ENCODE measurements at regions not wholly inside any gene's neighbourhood (a gene's known extent, or its start where the extent isn't known, plus 50 kb on each side); places are given as distances from the start of the nearest gene placed in this dataset.

DNA sequence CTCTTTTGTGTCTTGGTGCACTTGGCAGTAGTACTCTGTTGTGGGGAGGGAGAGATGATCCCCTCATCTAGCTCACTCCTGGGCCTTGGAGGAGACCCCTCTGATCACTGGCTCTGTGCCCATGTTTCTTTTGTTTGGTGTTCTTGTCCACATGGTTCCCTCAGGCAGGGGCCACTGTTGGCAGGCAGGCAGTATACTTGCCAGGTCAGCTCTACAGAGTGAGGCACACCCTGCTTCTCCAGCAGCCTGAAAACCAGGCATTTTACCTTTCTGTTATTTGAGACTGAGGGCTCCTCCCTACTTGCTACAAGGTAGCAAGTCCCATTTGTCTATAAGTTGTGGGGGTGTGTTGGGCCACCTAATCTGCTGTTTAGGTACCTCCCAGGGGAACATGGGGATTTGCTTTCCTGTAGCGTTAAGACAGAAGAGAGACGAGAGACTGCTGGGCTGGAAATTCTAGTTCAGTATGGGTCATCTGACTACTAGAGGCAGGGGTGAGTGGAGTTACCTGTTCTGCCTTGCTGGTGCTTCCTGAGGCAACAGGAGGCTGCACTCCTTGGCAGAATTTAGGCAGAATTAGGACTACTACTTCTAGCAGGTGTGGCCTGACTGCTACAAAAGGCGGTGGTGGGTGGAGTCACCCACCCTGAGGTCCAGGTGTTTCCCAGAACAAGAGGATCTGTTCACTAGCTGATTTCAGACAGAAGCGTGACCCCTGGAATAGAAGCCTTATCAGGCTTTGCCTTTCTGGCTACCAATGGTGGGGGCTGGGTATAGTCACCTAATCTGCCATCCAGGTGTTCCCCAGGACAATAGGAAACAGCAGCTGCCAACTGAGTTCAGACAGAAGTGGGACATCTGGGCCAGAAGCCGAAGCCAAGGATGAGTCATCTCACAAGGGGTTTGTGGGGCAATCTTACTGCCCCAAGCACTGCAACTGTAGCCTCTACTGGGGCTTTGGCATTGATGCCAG, 843.0 kb upstream of the ATXN8OS start:
- Histone ChIP-seq H3K4me3 (ENCODE audit: control insufficient read depth in 2 of 3, extremely low read depth in 1 of 3, insufficient read depth in 2 of 3, low read depth in 1 of 3, low read length in 3 of 3) (no peak overlapping the region), H3K9ac (ENCODE audit: control insufficient read depth, extremely low read depth, insufficient read depth, low read length) (no peak overlapping the region), H4K20me1 (ENCODE audit: control insufficient read depth, extremely low read depth, insufficient read depth, low read length) (no peaks in the 10 kb centered on the region), H3K9me3 (ENCODE audit: control insufficient read depth, low read depth, low read length) (peaks cover 2% of the 10 kb centered on the region), H2AFZ (ENCODE audit: control insufficient read depth, low read length) (no peak overlapping the region), H3K4me1 (ENCODE audit: control insufficient read depth, extremely low read depth, insufficient read depth, low read length) (no peaks in the 10 kb centered on the region), H3K79me2 (ENCODE audit: control insufficient read depth, insufficient read depth, low read length) (no peaks in the 10 kb centered on the region), H3K36me3 (ENCODE audit: control insufficient read depth in 2 of 2, extremely low read depth in 1 of 2, insufficient read depth in 2 of 2, low read length in 2 of 2) (no peaks in the 10 kb centered on the region), H3K4me2 (ENCODE audit: control insufficient read depth, extremely low read depth, insufficient read depth, low read depth, low read length) (no peak overlapping the region), H3K9me1 (ENCODE audit: control insufficient read depth, extremely low read depth, insufficient read depth, low read length) (no peaks in the 10 kb centered on the region), H3K27ac (ENCODE audit: control insufficient read depth, insufficient read depth, low read length) (no peak overlapping the region), H3K27me3 (ENCODE audit: control insufficient read depth, extremely low read depth, insufficient read depth, low read length) (no peaks in the 10 kb centered on the region)
- TF ChIP-seq, protein P1, sequence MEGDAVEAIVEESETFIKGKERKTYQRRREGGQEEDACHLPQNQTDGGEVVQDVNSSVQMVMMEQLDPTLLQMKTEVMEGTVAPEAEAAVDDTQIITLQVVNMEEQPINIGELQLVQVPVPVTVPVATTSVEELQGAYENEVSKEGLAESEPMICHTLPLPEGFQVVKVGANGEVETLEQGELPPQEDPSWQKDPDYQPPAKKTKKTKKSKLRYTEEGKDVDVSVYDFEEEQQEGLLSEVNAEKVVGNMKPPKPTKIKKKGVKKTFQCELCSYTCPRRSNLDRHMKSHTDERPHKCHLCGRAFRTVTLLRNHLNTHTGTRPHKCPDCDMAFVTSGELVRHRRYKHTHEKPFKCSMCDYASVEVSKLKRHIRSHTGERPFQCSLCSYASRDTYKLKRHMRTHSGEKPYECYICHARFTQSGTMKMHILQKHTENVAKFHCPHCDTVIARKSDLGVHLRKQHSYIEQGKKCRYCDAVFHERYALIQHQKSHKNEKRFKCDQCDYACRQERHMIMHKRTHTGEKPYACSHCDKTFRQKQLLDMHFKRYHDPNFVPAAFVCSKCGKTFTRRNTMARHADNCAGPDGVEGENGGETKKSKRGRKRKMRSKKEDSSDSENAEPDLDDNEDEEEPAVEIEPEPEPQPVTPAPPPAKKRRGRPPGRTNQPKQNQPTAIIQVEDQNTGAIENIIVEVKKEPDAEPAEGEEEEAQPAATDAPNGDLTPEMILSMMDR (optimal IDR thresholded peaks at IDR 0.05 in 1 of 3, IDR thresholded peaks at IDR 0.05 in 1 of 3, conservative IDR thresholded peaks at IDR 0.05 in 1 of 3; ENCODE audit: extremely low read depth in 1 of 3, insufficient read depth in 2 of 3, low read length in 3 of 3), result no peak
- no peak for TF ChIP-seq EZH2 (IDR thresholded peaks at IDR 0.05; ENCODE audit: low read length)
- no peak for FAIRE-seq
- DNase-seq (ENCODE audit: low read depth, low spot score), result no peak
- dilution Hi-C loops (cut with MboI; ENCODE audit: extremely low pct_ligation_motif_present, low sequenced_read_pairs), result no loop called here

DNA sequence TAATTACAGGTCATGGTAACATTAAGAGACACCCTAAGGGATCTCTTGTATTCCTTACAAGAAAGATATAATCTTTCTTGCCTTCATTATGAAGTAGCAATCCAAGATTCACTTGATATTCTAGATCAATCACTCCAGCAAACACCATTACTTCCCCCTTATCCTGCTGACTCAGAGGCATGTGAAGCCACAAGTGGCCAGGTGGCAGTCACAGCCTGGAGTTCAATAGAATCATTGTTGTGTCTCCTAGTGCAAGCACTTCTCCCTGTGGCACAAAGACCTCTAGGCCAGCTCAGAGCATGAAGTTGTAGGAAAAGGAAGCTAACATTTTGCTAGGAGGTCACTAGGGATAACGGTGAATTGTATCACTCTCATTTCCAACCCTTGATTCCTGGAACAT, 864.3 kb upstream of the ATXN8OS start:
- no peak for DNase-seq (ENCODE audit: low read depth, low spot score)
- H4K20me1 ChIP-seq (ENCODE audit: control insufficient read depth, extremely low read depth, insufficient read depth, low read length), result no peaks in the 10 kb centered on the region

More for the DNA sequence above, 864.3 kb upstream of the ATXN8OS start:
- no peaks in the 10 kb centered on the region for H3K9me1 ChIP-seq (ENCODE audit: control insufficient read depth, extremely low read depth, insufficient read depth, low read length)
- H2AFZ ChIP-seq (ENCODE audit: control insufficient read depth, low read length), result no peak overlapping the region
- H3K9me3 ChIP-seq (ENCODE audit: control insufficient read depth, low read depth, low read length), result no peaks in the 10 kb centered on the region
- dilution Hi-C loops (cut with MboI; ENCODE audit: extremely low pct_ligation_motif_present, low sequenced_read_pairs), result no loop called here
- TF ChIP-seq, protein P1 (optimal IDR thresholded peaks at IDR 0.05 in 1 of 3, IDR thresholded peaks at IDR 0.05 in 1 of 3, conservative IDR thresholded peaks at IDR 0.05 in 1 of 3; ENCODE audit: extremely low read depth in 1 of 3, insufficient read depth in 2 of 3, low read length in 3 of 3), result no peak
- TF ChIP-seq EZH2 (IDR thresholded peaks at IDR 0.05; ENCODE audit: low read length), result no peak
- no peak overlapping the region for H3K4me3 ChIP-seq (ENCODE audit: control insufficient read depth in 2 of 3, extremely low read depth in 1 of 3, insufficient read depth in 2 of 3, low read depth in 1 of 3, low read length in 3 of 3)
- no peaks in the 10 kb centered on the region for H3K79me2 ChIP-seq (ENCODE audit: control insufficient read depth, insufficient read depth, low read length)
- no peaks in the 10 kb centered on the region for H3K36me3 ChIP-seq (ENCODE audit: control insufficient read depth in 2 of 2, extremely low read depth in 1 of 2, insufficient read depth in 2 of 2, low read length in 2 of 2)
- no peak for FAIRE-seq
- no peaks in the 10 kb centered on the region for H3K4me1 ChIP-seq (ENCODE audit: control insufficient read depth, extremely low read depth, insufficient read depth, low read length)
- no peak overlapping the region for H3K9ac ChIP-seq (ENCODE audit: control insufficient read depth, extremely low read depth, insufficient read depth, low read length)
- H3K27me3 ChIP-seq (ENCODE audit: control insufficient read depth, extremely low read depth, insufficient read depth, low read length), result no peaks in the 10 kb centered on the region
- H3K4me2 ChIP-seq (ENCODE audit: control insufficient read depth, extremely low read depth, insufficient read depth, low read depth, low read length), result no peak overlapping the region
- no peak overlapping the region for H3K27ac ChIP-seq (ENCODE audit: control insufficient read depth, insufficient read depth, low read length)

Measured in keratinocyte (primary cell).